Kidney (tissue), 13 donors: ENCODE measurements at regions not wholly inside any gene's neighbourhood (a gene's known extent, or its start where the extent isn't known, plus 50 kb on each side); places are given as distances from the start of the nearest gene placed in this dataset.

ENCODE experiments used
- DNase-seq, 5 donors: peaks; one replicate each; pipeline ENCODE4 v3.0.0-alpha.2; 2013 to 2020
- FAIRE-seq: peaks from 2 replicates; lab custom pipeline; 2012; peaks lifted over from hg19 to GRCh38; lab: Jason Lieb, UNC
- H3K27ac ChIP-seq, 2 donors: one replicate each; pipeline ENCODE4 v1.7.0; 2013; ENCODE audit warnings: low read depth in 2 of 2, low read length in 2 of 2, inconsistent platforms in 1 of 2
- H3K27me3 ChIP-seq: one replicate; pipeline ENCODE4 v1.7.1; 2013; ENCODE audit warnings: low read length, inconsistent platforms; ENCODE audit not compliant: control insufficient read depth, insufficient read depth
- H3K36me3 ChIP-seq, 3 donors: one replicate each; pipeline versions ENCODE4 v1.7.0 to v1.7.1; 2013; ENCODE audit warnings: low read length in 3 of 3, control low read depth in 1 of 3, inconsistent platforms in 1 of 3; ENCODE audit not compliant: insufficient read depth in 3 of 3, control insufficient read depth in 2 of 3
- H3K4me1 ChIP-seq, 3 donors: one replicate each; pipeline versions ENCODE4 v1.7.0 to v1.7.1; 2013; ENCODE audit warnings: low read length in 3 of 3, inconsistent platforms in 1 of 3, low read depth in 1 of 3; ENCODE audit not compliant: control insufficient read depth in 2 of 3, insufficient read depth in 2 of 3
- H3K4me3 ChIP-seq, 3 donors: one replicate each; pipeline versions ENCODE4 v1.7.0 to v1.8.1; 2013; ENCODE audit warnings: low read length in 3 of 3, control low read depth in 1 of 3, inconsistent platforms in 1 of 3
- H3K9ac ChIP-seq, 3 donors: one replicate each; pipeline versions ENCODE4 v1.7.0 to v1.7.1; 2013; ENCODE audit warnings: low read length in 3 of 3, control low read depth in 1 of 3, inconsistent platforms in 1 of 3
- H3K9me3 ChIP-seq, 3 donors: one replicate each; pipeline versions ENCODE4 v1.7.0 to v1.7.1; 2013; ENCODE audit warnings: low read length in 3 of 3, control low read depth in 1 of 3, inconsistent platforms in 1 of 3; ENCODE audit not compliant: control insufficient read depth in 2 of 3, insufficient read depth in 1 of 3
- CTCF ChIP-seq: IDR thresholded peaks from 3 replicates; pipeline ENCODE4 v1.5.1; 2012; ENCODE audit warnings: mild to moderate bottlenecking, moderate library complexity, borderline replicate concordance; ENCODE audit not compliant: insufficient read depth; ENCODE audit errors: extremely low read depth
- intact Hi-C: fragments of 100-400 bp; cut with DNase I; formaldehyde crosslinking; loops from one replicate; pipeline ENCODE4 v1.11.1; 2022
- donor health status: control.
- donor health status: control.
- donor health status: control.
- donor health status: control.
- donor health status: control.
- donor health status: DM: yes; HTN: yes; CAD: no.
- donor health status: Normal renal cell carcinoma (clear cell type).

GRCh38 chr12:58295268-58295667, 353.9 kb downstream of the ATP23 start:
- H3K4me1 ChIP-seq, result no peaks in the 10 kb centered on the region
- H3K4me3 ChIP-seq, result no peak overlapping the region
- H3K36me3 ChIP-seq, result no peaks in the 10 kb centered on the region
- no peaks in the 10 kb centered on the region for H3K27me3 ChIP-seq
- H3K27ac ChIP-seq, result no peak overlapping the region
- no peaks in the 10 kb centered on the region for H3K9me3 ChIP-seq
- DNase-seq, result no peak
- no peak for TF ChIP-seq CTCF
- H3K9ac ChIP-seq, result no peak overlapping the region
- intact Hi-C loops, result no loop called here
- FAIRE-seq, result no peak

- FAIRE-seq, result no peak
- no peak for DNase-seq
- Histone ChIP-seq H3K4me3 (no peak overlapping the region), H3K4me1 (no peaks in the 10 kb centered on the region), H3K9me3 (no peaks in the 10 kb centered on the region), H3K27ac (no peak overlapping the region), H3K27me3 (no peaks in the 10 kb centered on the region), H3K9ac (no peak overlapping the region), H3K36me3 (no peaks in the 10 kb centered on the region)
- TF ChIP-seq CTCF, result no peak
- intact Hi-C loops, result no loop called here
These were observed 355.5 kb downstream of the ATP23 start for GRCh38 chr12:58296863-58297262.

GRCh38 chr12:58298803-58299202, 357.4 kb downstream of the ATP23 start:
- no peak overlapping the region for H3K4me3 ChIP-seq
- no peaks in the 10 kb centered on the region for H3K9me3 ChIP-seq
- no peak overlapping the region for H3K9ac ChIP-seq
- DNase-seq, result peak in 2 of 5 donors; percentile 18 to 21
- H3K27me3 ChIP-seq, result no peaks in the 10 kb centered on the region
- no peaks in the 10 kb centered on the region for H3K36me3 ChIP-seq
- H3K27ac ChIP-seq, result no peak overlapping the region
- intact Hi-C loops, result no loop called here
- no peak for TF ChIP-seq CTCF
- no peak for FAIRE-seq
- no peaks in the 10 kb centered on the region for H3K4me1 ChIP-seq

GRCh38 chr12:58299371-58299770, 358.0 kb downstream of the ATP23 start:
- Histone ChIP-seq H3K4me3 (no peak overlapping the region), H3K4me1 (no peaks in the 10 kb centered on the region), H3K9me3 (no peaks in the 10 kb centered on the region), H3K36me3 (no peaks in the 10 kb centered on the region), H3K27me3 (no peaks in the 10 kb centered on the region), H3K27ac (no peak overlapping the region), H3K9ac (no peak overlapping the region)
- intact Hi-C loops, result no loop called here
- DNase-seq (no peak), FAIRE-seq (no peak)
- no peak for TF ChIP-seq CTCF
